Lower lobe of right lung (tissue), 2 donors: ENCODE measurements at regions not wholly inside any gene's neighbourhood (a gene's known extent, or its start where the extent isn't known, plus 50 kb on each side); places are given as distances from the start of the nearest gene placed in this dataset.

Experiments used
- ATAC-seq, 2 donors: fragments of 200-7000 bp; cut with Tn5 transposase; one replicate each; pipeline ENCODE4 v1.9.1; 2020 to 2022; ENCODE audit warnings: mild to moderate bottlenecking in 2 of 2, moderate library complexity in 2 of 2
- DNase-seq: peaks from one replicate; pipeline ENCODE4 v3.0.0-alpha.2; 2020
- H3K27ac ChIP-seq: fragments of 200-600 bp; one replicate; pipeline ENCODE4 v1.8.0; 2022
- H3K27me3 ChIP-seq: fragments of 200-600 bp; one replicate; pipeline ENCODE4 v1.8.0; 2022; ENCODE audit warnings: low read depth
- H3K36me3 ChIP-seq: fragments of 200-600 bp; one replicate; pipeline ENCODE4 v1.8.0; 2022; ENCODE audit warnings: mild to moderate bottlenecking
- H3K4me1 ChIP-seq: fragments of 200-600 bp; one replicate; pipeline ENCODE4 v1.8.0; 2022
- H3K4me3 ChIP-seq: fragments of 200-600 bp; one replicate; pipeline ENCODE4 v1.8.0; 2022; ENCODE audit warnings: mild to moderate bottlenecking
- H3K9me3 ChIP-seq: fragments of 200-600 bp; one replicate; pipeline ENCODE4 v1.8.0; 2022
- CTCF ChIP-seq: fragments of 200-600 bp; IDR thresholded peaks from one replicate; pipeline ENCODE4 v1.8.0; 2022; ENCODE audit warnings: antibody characterized with exemption, mild to moderate bottlenecking
- intact Hi-C: fragments of 100-400 bp; cut with DNase I; formaldehyde crosslinking; loops from one replicate; pipeline ENCODE4 v1.11.0; 2022
- donor health status: DM: no; HTN: yes; CAD: no; lungs with severe emphysema.

GRCh38 chr20:40422656-40423055, 266.4 kb downstream of the MAFB start:
- no peak overlapping the region for H3K4me3 ChIP-seq
- no peaks in the 10 kb centered on the region for H3K9me3 ChIP-seq
- no peak for TF ChIP-seq CTCF
- H3K27ac ChIP-seq, result no peak overlapping the region
- H3K36me3 ChIP-seq, result no peaks in the 10 kb centered on the region
- intact Hi-C loops, result no loop called here
- DNase-seq (no peak), ATAC-seq (no peak)
- H3K4me1 ChIP-seq, result no peaks in the 10 kb centered on the region
- H3K27me3 ChIP-seq, result no peaks in the 10 kb centered on the region

GRCh38 chr20:40416274-40416673, 272.8 kb downstream of the MAFB start:
- Histone ChIP-seq H3K4me3 (no peak overlapping the region), H3K9me3 (peaks cover 6% of the 10 kb centered on the region), H3K27ac (no peak overlapping the region), H3K36me3 (no peaks in the 10 kb centered on the region), H3K27me3 (no peaks in the 10 kb centered on the region), H3K4me1 (no peaks in the 10 kb centered on the region)
- no peak for TF ChIP-seq CTCF
- ATAC-seq, result no peak
- no peak for DNase-seq
- intact Hi-C loops, result no loop called here

GRCh38 chr20:40414843-40415615, 274.0 kb downstream of the MAFB start:
- DNase-seq (no peak), ATAC-seq (peak in 1 of 2 donors; percentile 45)
- Histone ChIP-seq H3K4me1 (no peaks in the 10 kb centered on the region), H3K4me3 (no peak overlapping the region), H3K9me3 (peaks cover 6% of the 10 kb centered on the region), H3K36me3 (no peaks in the 10 kb centered on the region), H3K27me3 (no peaks in the 10 kb centered on the region), H3K27ac (no peak overlapping the region)
- no peak for TF ChIP-seq CTCF
- intact Hi-C loops, result no loop called here

GRCh38 chr20:40410028-40410427, 279.0 kb downstream of the MAFB start:
- no peaks in the 10 kb centered on the region for H3K9me3 ChIP-seq
- ATAC-seq (no peak), DNase-seq (no peak)
- H3K27me3 ChIP-seq, result no peaks in the 10 kb centered on the region
- intact Hi-C loops, result no loop called here
- no peak overlapping the region for H3K27ac ChIP-seq
- no peaks in the 10 kb centered on the region for H3K4me1 ChIP-seq
- H3K36me3 ChIP-seq, result no peaks in the 10 kb centered on the region
- TF ChIP-seq CTCF, result no peak
- no peak overlapping the region for H3K4me3 ChIP-seq

GRCh38 chr20:40397467-40397866, 291.6 kb downstream of the MAFB start:
- intact Hi-C loops, result no loop called here
- TF ChIP-seq CTCF, result no peak
- H3K27ac ChIP-seq, result no peak overlapping the region
- no peak for ATAC-seq
- no peaks in the 10 kb centered on the region for H3K27me3 ChIP-seq
- H3K36me3 ChIP-seq, result no peaks in the 10 kb centered on the region
- no peak overlapping the region for H3K4me3 ChIP-seq
- no peak for DNase-seq
- no peaks in the 10 kb centered on the region for H3K9me3 ChIP-seq
- no peaks in the 10 kb centered on the region for H3K4me1 ChIP-seq
